ENCODE measurements at regions not wholly inside any gene's neighbourhood (a gene's known extent, or its start where the extent isn't known, plus 50 kb on each side); places are given as distances from the start of the nearest gene placed in this dataset.

GRCh38 chr16:62586128-62586862 lies 550.1 kb upstream of the CDH8 start:
- DNase-seq (ENCODE audit: low read depth) = no peak
- no peak overlapping the region for H3K4me3 ChIP-seq (ENCODE audit: low read depth, low read length)
- TF ChIP-seq CTCF (IDR thresholded peaks at IDR 0.05; ENCODE audit: low read depth, low read length, missing control alignments) = no peak

- no peak overlapping the region for H3K4me3 ChIP-seq (ENCODE audit: low read depth, low read length)
- no peak for TF ChIP-seq CTCF (IDR thresholded peaks at IDR 0.05; ENCODE audit: low read depth, low read length, missing control alignments)
- DNase-seq (ENCODE audit: low read depth) = no peak
These were observed 548.9 kb upstream of the CDH8 start for GRCh38 chr16:62585041-62585545.

GRCh38 chr16:62583414-62583813 lies 547.2 kb upstream of the CDH8 start:
- no peak overlapping the region for H3K4me3 ChIP-seq (ENCODE audit: low read depth, low read length)
- DNase-seq (ENCODE audit: low read depth) = no peak
- TF ChIP-seq CTCF (IDR thresholded peaks at IDR 0.05; ENCODE audit: low read depth, low read length, missing control alignments) = no peak

- no peak for TF ChIP-seq CTCF (IDR thresholded peaks at IDR 0.05; ENCODE audit: low read depth, low read length, missing control alignments)
- DNase-seq (ENCODE audit: low read depth) = no peak
- H3K4me3 ChIP-seq (ENCODE audit: low read depth, low read length) = no peak overlapping the region
These were observed 537.2 kb upstream of the CDH8 start for GRCh38 chr16:62573466-62573865.

GRCh38 chr16:62568926-62569325 lies 532.7 kb upstream of the CDH8 start:
- no peak for DNase-seq (ENCODE audit: low read depth)
- no peak for TF ChIP-seq CTCF (IDR thresholded peaks at IDR 0.05; ENCODE audit: low read depth, low read length, missing control alignments)
- H3K4me3 ChIP-seq (ENCODE audit: low read depth, low read length) = no peak overlapping the region

GRCh38 chr16:62565706-62566105 lies 529.5 kb upstream of the CDH8 start:
- no peak for DNase-seq (ENCODE audit: low read depth)
- no peak for TF ChIP-seq CTCF (IDR thresholded peaks at IDR 0.05; ENCODE audit: low read depth, low read length, missing control alignments)
- H3K4me3 ChIP-seq (ENCODE audit: low read depth, low read length) = no peak overlapping the region

- TF ChIP-seq CTCF (IDR thresholded peaks at IDR 0.05; ENCODE audit: low read depth, low read length, missing control alignments) = no peak
- no peak overlapping the region for H3K4me3 ChIP-seq (ENCODE audit: low read depth, low read length)
- no peak for DNase-seq (ENCODE audit: low read depth)
These were observed 528.1 kb upstream of the CDH8 start for GRCh38 chr16:62564291-62564690.

All from GM12864 (cell line).